Astrocyte (in vitro differentiated cells and primary cell): ENCODE measurements at regions not wholly inside any gene's neighbourhood (a gene's known extent, or its start where the extent isn't known, plus 50 kb on each side); places are given as distances from the start of the nearest gene placed in this dataset.

Experiments
- DNase-seq: peaks from one replicate; pipeline ENCODE4 v3.0.0-alpha.2; 2010; ENCODE audit warnings: low read depth
- FAIRE-seq: peaks from 2 replicates; lab custom pipeline; 2011; peaks lifted over from hg19 to GRCh38; lab: Jason Lieb, UNC
- H2AFZ ChIP-seq: 2 replicates; pipeline ENCODE4 v1.6.0; 2012; ENCODE audit warnings: low read depth, low read length, inconsistent platforms
- H3K27ac ChIP-seq: 2 replicates; pipeline ENCODE4 v1.5.1; 2011; ENCODE audit warnings: low read depth, low read length, inconsistent platforms
- H3K27me3 ChIP-seq: 2 replicates; pipeline ENCODE4 v1.6.0; 2011; ENCODE audit warnings: low read length, inconsistent platforms; ENCODE audit not compliant: insufficient read depth
- H3K36me3 ChIP-seq: 2 replicates; pipeline ENCODE4 v1.5.1; 2011; ENCODE audit warnings: low read length, inconsistent platforms; ENCODE audit not compliant: insufficient read depth
- H3K4me1 ChIP-seq: 2 replicates; pipeline ENCODE4 v1.5.1; 2011; ENCODE audit warnings: low read length, inconsistent platforms; ENCODE audit not compliant: insufficient read depth
- H3K4me2 ChIP-seq: 2 replicates; pipeline ENCODE4 v1.6.0; 2012; ENCODE audit warnings: low read length, inconsistent platforms
- H3K4me3 ChIP-seq: 2 replicates; pipeline ENCODE4 v1.5.1; 2011; ENCODE audit warnings: low read depth, mild to moderate bottlenecking, low read length, inconsistent platforms; ENCODE audit not compliant: insufficient read depth
- H3K79me2 ChIP-seq: 2 replicates; pipeline ENCODE4 v1.6.0; 2012; ENCODE audit warnings: mild to moderate bottlenecking, low read length, inconsistent platforms; ENCODE audit not compliant: insufficient read depth
- H3K9ac ChIP-seq: 2 replicates; pipeline ENCODE4 v1.6.0; 2012; ENCODE audit warnings: mild to moderate bottlenecking, low read length, inconsistent platforms
- H3K9me3 ChIP-seq: 2 replicates; pipeline ENCODE4 v1.5.1; 2012; ENCODE audit warnings: low read depth, mild to moderate bottlenecking, low read length, inconsistent platforms; ENCODE audit not compliant: insufficient read depth
- H4K20me1 ChIP-seq: 2 replicates; pipeline ENCODE4 v1.6.0; 2012; ENCODE audit warnings: low read length, inconsistent platforms; ENCODE audit not compliant: insufficient read depth
- H3K27ac Mint-ChIP-seq: one replicate; pipeline ENCODE4 v1.8.0; 2021; ENCODE audit warnings: mild to moderate bottlenecking, mixed read lengths; ENCODE audit not compliant: unreplicated experiment
- H3K27me3 Mint-ChIP-seq: one replicate; pipeline ENCODE4 v1.8.0; 2021; ENCODE audit warnings: low read depth, mixed read lengths; ENCODE audit not compliant: unreplicated experiment
- H3K36me3 Mint-ChIP-seq: one replicate; pipeline ENCODE4 v1.8.0; 2021; ENCODE audit warnings: low read depth, mixed read lengths; ENCODE audit not compliant: unreplicated experiment
- H3K4me1 Mint-ChIP-seq: one replicate; pipeline ENCODE4 v1.8.0; 2021; ENCODE audit warnings: low read depth, mixed read lengths; ENCODE audit not compliant: unreplicated experiment
- H3K4me3 Mint-ChIP-seq: one replicate; pipeline ENCODE4 v1.8.0; 2021; ENCODE audit warnings: mild to moderate bottlenecking, moderate library complexity, mixed read lengths; ENCODE audit not compliant: unreplicated experiment
- H3K9me3 Mint-ChIP-seq: one replicate; pipeline ENCODE4 v1.8.0; 2021; ENCODE audit warnings: mild to moderate bottlenecking, mixed read lengths; ENCODE audit not compliant: unreplicated experiment
- EZH2 ChIP-seq: IDR thresholded peaks from 2 replicates; pipeline ENCODE4 v1.6.1; 2012; ENCODE audit warnings: mild to moderate bottlenecking, low read length, inconsistent platforms; ENCODE audit not compliant: insufficient read depth
- TF ChIP-seq, protein P1 (sequence below): IDR thresholded peaks from 2 replicates; pipeline ENCODE4 v1.5.1; 2011; ENCODE audit warnings: low read depth, mild to moderate bottlenecking, inconsistent platforms, low read length, moderate library complexity; ENCODE audit not compliant: insufficient read depth

DNA sequence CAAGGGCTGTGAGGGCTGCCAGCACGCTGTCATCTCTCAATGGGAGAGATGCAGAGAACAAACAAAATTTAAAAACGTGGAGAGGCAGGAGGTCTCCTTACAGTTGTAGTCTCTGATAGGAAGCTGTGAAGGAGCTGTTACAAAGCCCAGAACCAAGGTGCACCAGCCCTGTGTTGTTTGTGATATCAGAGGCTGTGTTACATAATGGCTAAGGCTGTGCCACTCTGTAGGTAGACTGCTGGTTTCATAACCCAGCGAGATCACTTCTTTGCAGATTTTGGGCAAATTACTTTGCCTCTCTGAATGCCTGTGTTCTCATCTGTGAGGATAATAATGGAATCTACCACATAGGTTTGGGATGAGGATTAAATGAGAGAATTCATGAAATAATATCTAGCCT is 1480.7 kb upstream of the WWC1 start:
- no peaks in the 10 kb centered on the region for H3K9me3 ChIP-seq
- H3K4me3 ChIP-seq = no peak overlapping the region
- DNase-seq (no peak), FAIRE-seq (no peak)
- H3K27me3 ChIP-seq = no peaks in the 10 kb centered on the region
- Mint-ChIP-seq H3K9me3 (no peaks in the 10 kb centered on the region), H3K4me1 (no peaks in the 10 kb centered on the region), H3K27me3 (no peaks in the 10 kb centered on the region), H3K4me3 (no peak overlapping the region), H3K27ac (no peak overlapping the region), H3K36me3 (no peaks in the 10 kb centered on the region)
- H4K20me1 ChIP-seq = no peaks in the 10 kb centered on the region
- no peak overlapping the region for H2AFZ ChIP-seq
- H3K79me2 ChIP-seq = no peaks in the 10 kb centered on the region
- no peaks in the 10 kb centered on the region for H3K4me1 ChIP-seq
- no peak overlapping the region for H3K27ac ChIP-seq
- no peaks in the 10 kb centered on the region for H3K36me3 ChIP-seq
- no peak overlapping the region for H3K4me2 ChIP-seq
- no peak overlapping the region for H3K9ac ChIP-seq
- TF ChIP-seq, protein P1, sequence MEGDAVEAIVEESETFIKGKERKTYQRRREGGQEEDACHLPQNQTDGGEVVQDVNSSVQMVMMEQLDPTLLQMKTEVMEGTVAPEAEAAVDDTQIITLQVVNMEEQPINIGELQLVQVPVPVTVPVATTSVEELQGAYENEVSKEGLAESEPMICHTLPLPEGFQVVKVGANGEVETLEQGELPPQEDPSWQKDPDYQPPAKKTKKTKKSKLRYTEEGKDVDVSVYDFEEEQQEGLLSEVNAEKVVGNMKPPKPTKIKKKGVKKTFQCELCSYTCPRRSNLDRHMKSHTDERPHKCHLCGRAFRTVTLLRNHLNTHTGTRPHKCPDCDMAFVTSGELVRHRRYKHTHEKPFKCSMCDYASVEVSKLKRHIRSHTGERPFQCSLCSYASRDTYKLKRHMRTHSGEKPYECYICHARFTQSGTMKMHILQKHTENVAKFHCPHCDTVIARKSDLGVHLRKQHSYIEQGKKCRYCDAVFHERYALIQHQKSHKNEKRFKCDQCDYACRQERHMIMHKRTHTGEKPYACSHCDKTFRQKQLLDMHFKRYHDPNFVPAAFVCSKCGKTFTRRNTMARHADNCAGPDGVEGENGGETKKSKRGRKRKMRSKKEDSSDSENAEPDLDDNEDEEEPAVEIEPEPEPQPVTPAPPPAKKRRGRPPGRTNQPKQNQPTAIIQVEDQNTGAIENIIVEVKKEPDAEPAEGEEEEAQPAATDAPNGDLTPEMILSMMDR = no peak
- TF ChIP-seq EZH2 = no peak

DNA sequence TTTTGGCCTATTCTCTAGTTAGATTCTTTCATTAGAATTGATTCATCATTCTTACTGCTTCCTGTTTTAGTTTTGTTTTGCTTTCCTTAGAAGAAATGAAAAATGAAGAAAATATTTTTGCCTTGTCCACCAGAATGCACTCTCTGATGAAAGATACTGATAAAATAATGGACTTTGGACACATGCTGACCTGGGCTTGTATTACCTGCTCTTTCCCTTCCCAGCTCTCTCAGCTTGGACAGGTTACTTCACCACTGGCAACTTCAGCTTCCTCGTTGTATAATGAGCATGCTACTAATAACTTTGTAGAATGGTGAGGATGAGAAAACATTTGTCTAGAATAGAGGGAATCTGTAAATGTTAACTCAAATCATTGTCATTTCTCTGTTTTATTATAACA is 1468.1 kb upstream of the WWC1 start:
- Histone ChIP-seq H4K20me1 (no peaks in the 10 kb centered on the region), H3K9ac (no peak overlapping the region), H3K27me3 (no peaks in the 10 kb centered on the region), H3K9me3 (no peaks in the 10 kb centered on the region), H3K27ac (no peak overlapping the region), H3K79me2 (no peaks in the 10 kb centered on the region), H2AFZ (no peak overlapping the region), H3K4me2 (no peak overlapping the region), H3K4me3 (no peak overlapping the region), H3K36me3 (no peaks in the 10 kb centered on the region), H3K4me1 (no peaks in the 10 kb centered on the region)
- Mint-ChIP-seq H3K27me3 (no peaks in the 10 kb centered on the region), H3K27ac (no peak overlapping the region), H3K36me3 (no peaks in the 10 kb centered on the region), H3K4me3 (no peak overlapping the region), H3K9me3 (no peaks in the 10 kb centered on the region), H3K4me1 (no peaks in the 10 kb centered on the region)
- TF ChIP-seq EZH2 = no peak
- TF ChIP-seq, protein P1 = no peak
- DNase-seq (no peak), FAIRE-seq (no peak)

DNA sequence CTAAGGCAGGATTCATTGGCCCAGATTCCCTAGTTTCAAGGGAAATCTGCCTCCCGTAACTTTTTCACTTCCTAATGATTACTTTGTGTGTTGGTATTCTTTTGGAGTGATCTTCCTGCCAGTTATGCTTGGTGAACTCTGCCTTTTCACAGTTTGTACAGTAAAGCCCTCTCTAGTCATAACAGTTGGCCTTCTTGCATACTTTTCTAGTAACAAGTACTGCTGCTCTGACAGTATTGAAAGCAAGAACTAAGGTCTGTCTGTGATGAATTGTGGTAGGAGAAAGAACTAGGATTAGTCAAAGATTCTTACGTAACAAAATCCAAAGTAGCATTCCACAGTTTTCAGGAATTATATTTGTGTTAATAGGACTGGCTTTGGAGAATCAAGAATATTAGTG is 1457.2 kb upstream of the WWC1 start:
- Histone ChIP-seq H3K27ac (no peak overlapping the region), H4K20me1 (no peaks in the 10 kb centered on the region), H3K4me1 (no peaks in the 10 kb centered on the region), H3K36me3 (no peaks in the 10 kb centered on the region), H3K27me3 (no peaks in the 10 kb centered on the region), H3K4me3 (no peak overlapping the region), H2AFZ (no peak overlapping the region), H3K9ac (no peak overlapping the region), H3K79me2 (no peaks in the 10 kb centered on the region), H3K4me2 (no peak overlapping the region), H3K9me3 (no peaks in the 10 kb centered on the region)
- DNase-seq = no peak
- Mint-ChIP-seq H3K4me1 (peaks cover 11% of the 10 kb centered on the region), H3K9me3 (no peaks in the 10 kb centered on the region), H3K4me3 (no peak overlapping the region), H3K27me3 (no peaks in the 10 kb centered on the region), H3K27ac (no peak overlapping the region), H3K36me3 (no peaks in the 10 kb centered on the region)
- FAIRE-seq = no peak
- TF ChIP-seq EZH2 = no peak
- TF ChIP-seq, protein P1 = no peak
